ENCODE measurements at regions not wholly inside any gene's neighbourhood (a gene's known extent, or its start where the extent isn't known, plus 50 kb on each side); places are given as distances from the start of the nearest gene placed in this dataset.

DNA sequence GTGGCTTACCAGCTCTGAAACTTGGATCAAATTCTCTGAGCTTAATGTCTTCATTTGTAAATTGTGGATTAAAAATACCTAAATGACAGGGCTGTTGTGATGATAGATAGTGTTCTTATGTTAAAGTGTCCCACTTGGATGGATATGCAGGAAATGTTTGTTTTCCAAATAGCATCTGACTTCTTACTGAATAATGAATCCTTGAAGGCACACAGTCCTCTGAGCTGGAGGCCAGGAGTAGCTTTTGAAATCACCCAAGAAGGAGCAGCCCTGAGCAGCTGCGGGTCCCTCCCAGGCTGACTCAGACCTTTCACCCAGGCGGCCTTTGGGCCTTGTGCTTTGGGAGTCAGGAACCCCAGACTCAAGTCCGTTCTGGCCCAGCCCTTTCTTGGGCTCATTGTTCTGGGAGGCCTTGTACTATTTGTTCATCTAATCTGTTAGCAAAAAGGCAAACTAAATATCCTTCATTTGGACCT is 173.0 kb upstream of the GATA6 start:
- peak; percentile 2 for DNase-seq (ENCODE audit: low spot score)

DNA sequence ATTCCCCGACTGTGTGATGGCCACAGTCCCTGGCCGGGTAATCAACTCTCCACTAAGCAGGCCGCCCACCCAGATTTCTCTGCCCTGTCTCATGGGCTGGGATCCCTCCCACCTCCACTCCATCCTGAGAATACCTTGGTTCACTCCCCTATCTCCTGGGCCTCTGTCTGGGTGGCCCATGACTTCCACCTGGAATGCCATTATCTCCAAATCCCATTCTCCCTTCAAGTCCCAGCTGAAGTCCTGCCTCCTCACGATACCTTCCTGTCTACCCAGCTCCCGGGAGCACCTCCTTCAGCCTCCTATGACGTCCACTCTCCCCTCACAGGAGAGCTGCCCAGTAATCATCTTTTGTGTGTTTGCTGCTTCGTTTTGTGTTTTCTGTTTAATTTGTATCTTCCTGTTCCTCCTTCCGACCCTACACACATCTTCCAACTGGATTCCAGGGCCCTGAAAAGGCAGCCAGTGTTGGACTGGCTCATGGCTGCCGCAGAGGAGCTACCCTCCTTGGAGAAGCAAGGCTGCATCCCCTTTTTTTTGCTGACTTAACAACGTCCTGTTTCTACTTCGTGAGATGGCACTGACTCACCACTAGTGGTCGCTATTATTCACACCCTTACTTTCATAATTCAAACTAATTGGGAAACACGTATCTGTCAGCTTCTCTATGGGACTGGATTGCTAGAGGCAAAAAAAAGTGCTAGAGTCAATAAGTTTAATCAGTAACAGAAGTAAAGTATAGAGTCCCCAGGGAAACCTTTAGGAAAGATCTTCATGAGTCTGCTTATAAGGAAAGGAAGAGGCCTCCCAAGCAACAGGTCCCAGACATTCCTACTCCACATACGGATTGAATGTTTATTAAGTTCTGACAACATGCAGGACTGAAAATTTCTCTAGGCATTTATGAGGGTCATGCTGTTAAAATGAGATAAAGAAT is 171.9 kb upstream of the GATA6 start:
- DNase-seq (ENCODE audit: low spot score) = peak; percentile 68

DNA sequence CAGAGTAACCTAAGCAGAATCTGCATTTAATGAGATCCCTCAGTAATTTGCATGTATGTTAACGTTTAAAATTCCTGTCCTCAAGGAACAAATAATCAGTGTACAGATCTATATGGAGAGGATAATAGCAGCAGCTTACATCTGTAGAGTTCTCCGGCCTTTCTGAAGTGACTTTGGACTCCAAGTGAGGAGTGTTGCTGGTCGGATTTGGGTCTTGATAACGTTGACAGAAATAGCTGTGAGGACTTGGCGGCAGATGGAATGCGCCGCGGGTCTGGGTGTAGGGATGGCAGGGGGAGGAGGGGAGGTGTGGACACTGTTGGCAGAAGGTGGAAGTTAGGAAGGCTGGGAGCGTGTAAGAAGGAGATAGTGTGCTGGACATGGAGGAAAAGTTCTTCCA is 170.9 kb upstream of the GATA6 start:
- DNase-seq (ENCODE audit: low spot score) = no peak

DNA sequence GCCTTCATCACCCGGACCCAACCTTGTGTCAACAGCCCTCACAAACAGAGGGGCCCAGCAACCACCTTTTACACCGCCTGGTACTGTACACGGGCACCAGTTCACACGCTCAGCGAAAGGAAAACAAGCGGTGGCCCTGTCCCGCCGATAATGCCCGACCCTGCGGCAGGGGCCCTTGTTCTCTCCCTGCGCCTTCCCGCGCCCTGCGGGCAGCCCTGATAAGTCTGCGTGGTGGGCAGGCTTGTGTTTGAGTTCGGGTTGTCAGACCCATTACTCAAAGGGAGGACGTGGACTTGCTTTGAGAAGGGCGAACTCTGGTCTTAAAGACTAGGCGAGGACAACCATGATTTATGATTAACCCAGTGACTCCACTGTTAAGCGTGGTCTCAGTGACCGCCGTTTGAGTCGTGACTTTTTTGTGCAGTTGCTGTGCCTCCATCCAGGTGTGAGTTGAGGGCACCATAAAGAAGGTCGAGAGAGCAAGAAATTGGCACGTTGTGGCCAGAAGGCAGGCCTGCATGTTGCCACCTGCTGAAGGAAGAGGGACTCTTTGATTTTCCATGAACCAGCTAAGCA is 167.4 kb upstream of the GATA6 start:
- no peak for DNase-seq (ENCODE audit: low spot score)

DNA sequence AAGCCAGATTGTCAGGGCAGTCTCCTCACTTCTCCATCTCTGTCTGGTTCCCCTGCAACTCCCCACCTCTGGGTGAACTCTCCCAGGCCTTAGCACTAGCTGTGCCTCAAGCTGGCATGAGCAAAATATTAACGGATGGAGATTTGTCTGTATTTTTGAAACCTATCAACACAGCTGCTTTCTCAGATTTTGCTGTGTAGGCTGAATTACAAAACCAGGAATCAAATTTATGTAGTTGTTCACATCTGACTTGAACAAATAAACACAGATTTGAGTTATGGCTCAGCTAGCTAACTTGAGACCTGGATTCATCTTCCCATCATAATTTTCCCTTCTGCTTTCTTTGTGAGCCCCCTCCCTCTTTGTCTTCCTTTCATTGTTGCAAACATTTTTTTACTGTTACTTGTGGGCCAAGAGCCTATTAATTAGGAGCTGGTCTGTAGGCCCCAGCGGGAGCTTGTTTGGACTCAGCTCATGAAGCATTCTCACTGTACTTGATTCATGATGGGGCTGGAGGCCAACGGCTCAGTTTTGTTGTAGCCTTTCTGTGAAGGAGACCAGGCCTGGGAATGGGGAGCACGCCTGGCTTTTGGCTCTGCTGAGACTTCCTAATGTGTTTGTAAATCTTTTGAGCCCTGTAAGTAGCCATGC is 164.1 kb upstream of the GATA6 start:
- DNase-seq (ENCODE audit: low spot score) = no peak

DNA sequence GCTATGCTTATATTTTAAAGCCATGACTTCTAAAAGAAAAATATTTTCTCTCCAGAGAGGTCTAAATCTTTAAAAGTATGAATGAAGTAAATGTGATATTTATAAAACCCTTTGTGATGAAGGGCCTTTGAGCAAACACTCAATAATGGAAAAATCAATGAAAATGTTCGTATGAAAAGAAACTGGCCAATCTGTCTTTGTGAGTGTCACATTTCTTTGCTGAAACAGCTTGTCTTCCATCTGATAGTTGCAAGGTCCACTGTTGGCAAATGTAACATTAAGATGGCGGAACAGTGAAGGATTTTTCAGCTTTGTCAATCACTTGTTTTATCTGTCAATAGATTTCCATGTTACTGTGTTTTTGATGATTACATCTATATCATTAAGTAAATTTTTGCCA is 162.9 kb upstream of the GATA6 start:
- DNase-seq (ENCODE audit: low spot score) = no peak

DNA sequence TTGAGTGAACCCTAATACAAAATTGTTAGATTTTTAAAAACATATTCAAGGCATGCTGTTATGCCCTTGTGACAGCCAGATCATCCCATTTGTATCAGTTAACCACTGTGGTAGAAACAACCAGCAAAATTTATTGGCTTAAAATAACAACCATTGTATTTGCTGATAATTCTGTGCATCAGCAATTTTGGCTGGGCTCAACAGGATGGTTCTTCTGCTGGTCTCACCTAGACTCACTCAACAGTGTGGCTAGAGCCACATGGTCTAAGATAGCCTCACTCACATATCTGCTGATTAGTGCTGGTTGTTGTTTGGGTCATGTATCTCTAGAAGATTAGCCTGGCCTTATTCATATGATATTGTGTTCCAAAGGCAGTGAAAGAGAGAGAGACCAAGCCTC is 160.1 kb upstream of the GATA6 start:
- no peak for DNase-seq (ENCODE audit: low spot score)

DNA sequence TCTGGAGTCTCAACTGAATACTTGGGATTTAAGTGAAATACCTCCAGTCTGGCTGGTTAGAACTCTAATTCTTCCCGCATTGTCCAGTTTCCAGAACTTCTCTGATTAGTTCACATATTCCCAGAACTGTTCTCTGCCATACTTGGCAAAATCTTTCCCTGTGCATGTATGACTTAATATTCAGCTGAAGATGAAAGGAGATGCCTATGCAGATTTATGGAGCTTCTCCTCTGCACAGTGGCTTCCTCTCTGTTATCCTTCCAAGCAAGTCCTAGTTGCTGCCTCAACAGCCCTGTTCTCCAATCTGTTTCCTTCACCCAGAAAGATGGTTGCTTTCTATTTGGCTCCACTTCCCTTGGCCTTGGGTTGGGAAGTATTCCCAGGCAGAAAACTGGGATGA is 155.4 kb upstream of the GATA6 start:
- DNase-seq (ENCODE audit: low spot score) = no peak

DNA sequence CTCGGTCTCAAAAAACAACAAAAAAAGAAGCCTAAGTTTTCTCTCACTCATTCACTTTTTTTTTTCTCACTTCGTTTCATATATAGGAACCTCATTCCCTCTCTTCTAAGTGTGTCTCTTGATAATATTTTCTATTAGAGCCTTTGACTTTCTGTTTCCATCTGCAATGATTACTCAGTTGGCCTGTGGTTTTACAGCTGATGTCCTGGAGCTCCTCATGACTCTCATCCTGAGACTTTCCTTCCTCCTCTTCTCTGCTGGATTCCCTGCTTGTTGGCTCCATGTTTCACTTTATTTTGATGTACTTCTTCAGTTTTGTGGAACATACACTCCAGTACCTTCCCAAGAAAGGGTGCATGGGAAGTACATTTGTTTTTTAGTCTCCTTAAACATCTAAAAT is 154.2 kb upstream of the GATA6 start:
- no peak for DNase-seq (ENCODE audit: low spot score)

DNA sequence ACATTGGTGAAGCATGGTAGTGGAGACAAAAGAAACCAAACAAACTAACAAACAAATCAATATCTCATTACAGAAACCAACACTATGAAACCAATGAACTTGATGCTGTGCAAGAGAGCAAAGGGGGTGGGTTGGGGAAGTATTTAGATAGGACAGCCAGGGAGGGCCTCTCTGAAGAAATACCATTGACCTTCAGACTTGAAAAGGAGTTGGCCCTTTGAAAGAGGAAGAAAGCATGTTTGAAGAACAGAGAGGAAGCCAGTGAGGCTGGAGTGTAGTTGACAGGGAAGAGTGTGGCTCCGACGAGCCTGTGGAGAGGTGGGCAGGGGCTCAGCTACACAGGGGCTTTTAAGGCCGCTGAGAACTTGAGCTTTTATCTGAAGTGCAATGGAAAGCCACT is 151.0 kb upstream of the GATA6 start:
- no peak for DNase-seq (ENCODE audit: low spot score)

DNA sequence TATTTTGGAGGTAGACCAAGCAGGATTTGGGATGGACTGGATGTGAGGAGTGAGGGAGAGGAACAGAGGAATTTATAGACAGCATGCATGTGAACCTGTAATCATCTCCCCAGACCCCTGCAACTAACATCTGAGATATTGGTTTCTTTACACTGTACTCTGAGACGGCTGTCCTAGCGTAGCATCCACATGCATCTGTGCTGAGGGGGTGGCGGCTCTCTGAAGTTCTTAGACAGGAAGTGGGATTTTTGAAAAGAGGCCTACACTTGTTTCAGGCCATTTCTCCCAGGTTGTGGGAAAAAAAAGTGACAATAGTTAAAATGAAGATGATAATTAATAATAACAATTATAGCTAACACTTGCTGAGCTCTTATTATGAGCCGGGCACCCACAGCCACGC is 150.2 kb upstream of the GATA6 start:
- DNase-seq (ENCODE audit: low spot score) = no peak

DNA sequence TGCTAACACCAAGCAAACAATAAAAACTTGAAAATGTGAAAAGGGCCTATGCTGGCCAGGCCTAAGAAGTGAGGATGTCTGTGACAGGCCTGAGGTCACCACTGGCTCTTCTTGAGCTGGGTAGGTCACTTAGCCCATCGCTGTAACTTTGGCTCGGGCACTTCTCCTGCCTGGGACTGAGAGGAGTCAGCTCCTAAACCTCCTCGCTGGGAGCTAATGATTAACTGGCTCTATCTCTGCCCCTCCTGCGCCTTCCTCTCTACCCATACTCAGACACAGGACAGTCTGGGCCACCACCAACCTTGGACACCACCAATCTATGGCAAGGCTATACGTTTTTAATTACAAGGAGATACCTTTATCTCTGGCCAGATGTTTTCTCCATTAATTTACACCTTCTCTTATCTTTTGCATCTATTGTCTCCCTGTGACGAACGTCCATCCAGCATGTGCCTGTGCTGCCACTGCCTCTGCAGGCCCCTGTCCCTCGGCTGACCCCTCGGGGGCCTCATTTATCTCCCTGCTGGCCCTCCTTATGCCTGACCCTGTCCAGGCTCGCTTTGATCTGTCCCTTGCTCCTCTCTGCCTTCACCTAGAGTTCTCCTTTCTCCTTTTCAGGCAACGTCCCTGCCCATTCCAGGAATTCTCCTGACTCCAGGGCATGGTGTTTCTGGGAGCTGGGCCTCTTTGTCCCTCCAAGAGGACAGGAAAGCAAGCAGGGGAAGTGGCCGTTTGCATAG is 149.1 kb upstream of the GATA6 start:
- peak; percentile 46 for DNase-seq (ENCODE audit: low spot score)

DNA sequence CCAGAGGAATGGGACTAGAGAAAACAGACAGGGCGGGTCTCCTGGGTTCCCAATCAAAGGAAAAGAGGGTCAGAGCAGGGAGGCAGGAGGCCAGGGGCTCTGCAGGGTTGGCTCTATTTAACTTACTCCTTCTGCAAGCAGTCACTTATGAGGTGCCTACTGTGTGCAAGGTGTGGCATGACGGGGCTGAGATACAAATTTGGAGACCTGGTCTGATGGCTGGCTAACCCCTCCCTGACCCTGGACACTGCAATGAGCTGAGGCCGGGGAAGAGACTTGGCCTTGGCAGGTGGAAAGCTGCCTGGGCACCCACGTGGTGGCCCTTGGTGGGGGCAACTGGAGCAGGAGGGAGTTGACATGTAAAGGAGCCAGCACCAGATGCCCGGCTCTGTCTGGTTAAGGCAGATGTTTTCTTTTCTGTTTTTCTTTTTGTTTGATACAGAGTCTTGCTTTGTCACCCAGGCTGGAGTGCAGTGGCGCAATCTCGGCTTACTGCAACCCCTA is 148.5 kb upstream of the GATA6 start:
- DNase-seq (ENCODE audit: low spot score) = no peak

DNA sequence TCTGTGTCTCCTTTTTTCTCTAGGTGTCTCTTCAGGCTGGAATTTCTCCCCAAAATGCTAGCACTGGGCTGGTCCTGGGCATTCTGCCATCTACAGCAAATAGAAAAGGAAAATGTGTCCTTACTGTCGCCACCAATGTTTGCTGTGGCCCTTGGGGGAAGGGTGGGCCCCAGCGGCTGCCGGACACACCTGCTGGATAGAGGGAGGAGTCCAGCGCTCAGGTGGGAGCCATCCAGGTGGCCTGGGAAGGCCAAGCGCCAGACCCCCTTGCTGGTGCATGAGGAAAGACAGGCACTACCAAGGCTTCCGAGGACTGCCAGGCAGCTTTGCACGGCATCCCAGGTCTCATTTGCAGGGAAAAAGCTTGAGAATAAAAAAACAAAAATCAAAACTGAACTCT is 147.7 kb upstream of the GATA6 start:
- peak; percentile 36 for DNase-seq (ENCODE audit: low spot score)

DNA sequence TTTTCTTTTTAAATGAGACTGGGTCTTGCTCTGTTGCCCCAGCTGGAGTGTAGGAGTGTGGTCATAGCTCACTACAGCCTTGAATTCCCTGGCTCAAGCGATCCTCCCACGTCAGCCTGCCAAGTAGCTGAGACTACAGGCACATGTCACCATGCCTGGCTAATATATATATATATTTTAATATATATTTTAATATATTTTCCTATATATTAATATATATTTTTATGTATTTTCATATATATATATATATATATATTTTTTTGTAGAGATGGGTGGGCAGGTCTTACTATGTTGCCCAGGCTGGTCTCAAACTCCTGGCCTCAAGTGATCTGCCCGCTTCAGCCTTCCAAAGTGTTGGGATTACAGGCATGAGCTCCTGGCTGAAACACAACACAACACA is 144.5 kb upstream of the GATA6 start:
- DNase-seq (ENCODE audit: low spot score) = no peak

DNA sequence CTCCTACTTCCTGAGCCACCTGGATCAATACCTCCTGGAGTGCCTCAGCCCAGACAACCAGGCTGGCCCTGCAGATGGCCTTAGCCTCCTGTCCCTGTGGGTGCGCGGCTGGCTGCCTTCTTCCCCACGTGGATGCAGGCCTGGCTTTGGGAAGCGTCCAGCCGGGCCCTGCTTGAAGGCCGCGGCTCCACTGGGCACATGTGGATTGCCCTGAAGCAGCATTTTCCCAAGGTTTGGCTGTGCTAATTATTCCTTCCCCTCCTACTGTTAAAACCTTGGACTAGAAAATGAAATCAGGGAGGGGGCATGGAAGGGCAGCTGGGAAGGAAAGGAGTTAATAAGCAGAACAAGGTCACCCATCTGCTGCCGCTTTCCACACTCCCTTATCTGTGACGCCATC is 143.0 kb upstream of the GATA6 start:
- DNase-seq (ENCODE audit: low spot score) = no peak

DNA sequence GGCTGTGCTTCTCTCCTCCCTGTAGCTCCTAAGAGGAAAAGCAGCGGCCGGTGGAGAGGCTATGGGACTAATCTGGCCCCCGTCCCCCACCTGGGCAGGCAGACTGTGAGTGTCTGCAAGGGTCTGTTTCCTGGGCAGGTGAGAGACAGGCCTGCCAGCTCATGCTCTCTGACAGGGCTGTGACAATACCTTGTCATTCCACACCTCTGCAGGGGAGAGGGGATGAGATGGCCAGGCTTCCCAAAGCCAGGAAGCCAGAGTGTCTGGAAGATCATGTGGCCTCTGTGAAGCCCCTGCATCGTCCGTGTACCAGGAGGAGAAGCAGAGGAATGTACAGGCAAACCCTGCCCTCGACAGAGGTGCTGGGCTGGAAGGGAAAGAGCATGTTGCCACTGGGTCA is 142.5 kb upstream of the GATA6 start:
- no peak for DNase-seq (ENCODE audit: low spot score)

DNA sequence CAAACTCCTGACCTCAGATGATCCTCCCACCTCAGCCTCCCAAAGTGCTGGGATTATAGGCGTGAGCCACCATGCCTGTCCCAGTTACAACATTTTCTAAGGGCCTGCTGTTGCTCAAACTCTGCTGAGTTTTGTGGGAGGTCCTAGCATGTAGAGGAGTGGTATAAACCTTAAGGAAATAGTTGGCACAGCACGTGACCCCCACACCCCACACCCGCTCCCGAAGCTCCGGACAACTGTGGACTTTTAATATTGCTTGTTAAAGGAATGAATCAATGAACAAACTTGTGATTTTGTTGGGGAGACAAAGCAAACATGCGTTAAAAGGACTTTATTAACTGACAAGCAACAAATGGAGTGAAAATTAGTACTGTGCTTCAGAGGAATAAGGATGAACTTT is 137.8 kb upstream of the GATA6 start:
- DNase-seq (ENCODE audit: low spot score) = no peak

DNA sequence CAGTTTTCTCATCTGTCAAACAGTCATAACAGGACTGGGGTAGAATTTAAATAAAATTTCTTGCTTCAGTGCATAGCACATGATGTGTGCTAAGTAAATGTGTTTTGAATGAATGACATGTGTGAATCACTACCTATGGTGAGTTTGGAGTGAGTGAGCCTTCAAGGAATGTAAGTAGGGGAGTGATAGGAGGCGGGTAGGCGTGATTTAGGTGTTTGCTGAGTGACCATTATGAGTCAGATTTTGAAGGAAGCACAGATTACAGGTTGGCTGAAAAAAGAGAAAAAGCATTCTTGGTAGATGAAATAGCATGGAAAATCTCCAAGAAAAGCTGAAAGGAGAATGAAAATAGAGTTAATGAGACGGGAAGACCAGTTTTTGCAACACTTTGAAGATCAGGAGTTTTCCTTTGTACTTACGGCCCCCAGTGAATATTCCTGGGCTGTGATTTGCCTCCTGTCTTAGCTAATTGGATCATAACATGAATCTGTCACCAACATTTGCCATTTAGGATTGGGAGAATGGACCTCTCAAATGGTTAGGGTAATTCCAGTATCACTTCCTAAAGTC is 136.9 kb upstream of the GATA6 start:
- peak; percentile 72 for DNase-seq (ENCODE audit: low spot score)

DNA sequence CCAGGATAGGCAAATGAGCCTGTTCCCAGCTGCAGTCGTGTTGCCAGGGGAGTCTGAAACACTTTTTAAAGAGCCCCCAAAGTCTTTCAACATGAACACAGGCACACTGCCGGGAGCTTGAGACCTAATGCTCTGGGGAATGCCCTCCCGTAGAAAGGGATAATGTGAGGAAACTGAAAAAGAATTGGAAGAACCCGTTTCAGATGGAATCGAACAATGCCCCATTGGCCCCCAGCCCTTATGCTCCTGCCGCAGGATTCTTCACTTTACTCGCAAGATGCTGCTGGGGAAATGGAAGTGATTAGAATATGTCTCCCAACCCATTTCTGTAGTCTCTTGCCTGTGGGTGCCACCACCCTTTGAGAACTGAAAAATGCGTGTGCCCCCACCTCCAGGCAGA is 136.3 kb upstream of the GATA6 start:
- no peak for DNase-seq (ENCODE audit: low spot score)

DNA sequence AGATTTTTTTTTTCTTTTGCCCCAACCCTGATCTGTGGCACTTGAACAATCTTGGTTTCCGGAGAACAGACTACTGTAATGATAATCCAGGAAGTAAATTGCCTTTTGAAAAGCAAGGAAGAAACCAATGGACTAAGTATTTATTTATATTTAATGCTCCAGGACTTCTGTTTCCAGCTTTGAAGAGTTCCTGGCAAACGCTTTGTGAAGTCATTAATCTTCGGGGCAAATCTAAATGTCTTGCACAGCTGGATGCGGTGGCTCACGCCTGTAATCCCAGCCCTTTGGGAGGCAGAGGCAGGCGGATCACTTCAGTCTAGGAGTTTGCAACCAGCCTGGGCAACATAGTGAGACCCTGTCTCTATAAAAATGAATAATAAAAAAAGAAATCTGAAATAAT is 135.1 kb upstream of the GATA6 start:
- no peak for DNase-seq (ENCODE audit: low spot score)

DNA sequence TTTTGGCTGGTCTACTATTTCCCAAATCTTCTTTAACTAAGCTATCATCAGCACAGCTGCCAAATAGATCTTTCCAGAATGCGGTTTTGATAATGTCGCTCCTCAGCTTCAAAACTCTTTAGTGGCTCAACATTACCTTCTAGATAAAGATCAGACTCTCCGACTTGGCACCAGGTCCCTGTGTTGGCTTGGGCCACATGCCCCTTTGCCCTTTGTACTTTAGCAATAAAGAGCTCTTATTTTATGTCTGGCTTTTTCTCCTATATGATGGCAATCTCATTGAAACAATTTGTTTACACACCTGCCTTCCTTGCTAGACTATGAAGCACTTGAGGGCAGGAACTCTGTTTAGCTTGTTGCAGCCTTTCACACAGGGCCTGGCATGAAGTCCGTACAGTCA is 128.9 kb upstream of the GATA6 start:
- peak; percentile 23 for DNase-seq (ENCODE audit: low spot score)

Measured in HT-29 (cell line).